Endothelial cell (in vitro differentiated cells): ENCODE measurements at regions not wholly inside any gene's neighbourhood (a gene's known extent, or its start where the extent isn't known, plus 50 kb on each side); places are given as distances from the start of the nearest gene placed in this dataset.
"Not testable (repeated sequence)": the region's sequence is repeated elsewhere in the genome, so short reads cannot be mapped to it uniquely, and the experiment has no call there.

Experiments
- DNase-seq: peaks from one replicate; pipeline ENCODE4 v3.0.0; 2021; ENCODE audit warnings: low spot score
- H3K27ac Mint-ChIP-seq: one replicate; pipeline ENCODE4 v1.8.0; 2021; ENCODE audit warnings: mixed read lengths, inconsistent platforms; ENCODE audit not compliant: unreplicated experiment
- H3K27me3 Mint-ChIP-seq: one replicate; pipeline ENCODE4 v1.8.0; 2021; ENCODE audit warnings: mild to moderate bottlenecking, moderate library complexity, mixed read lengths, inconsistent platforms; ENCODE audit not compliant: unreplicated experiment
- H3K36me3 Mint-ChIP-seq: one replicate; pipeline ENCODE4 v1.8.0; 2021; ENCODE audit warnings: mild to moderate bottlenecking, low read depth, mixed read lengths, inconsistent platforms; ENCODE audit not compliant: unreplicated experiment
- H3K4me1 Mint-ChIP-seq: one replicate; pipeline ENCODE4 v1.8.0; 2021; ENCODE audit warnings: mild to moderate bottlenecking, mixed read lengths, inconsistent platforms; ENCODE audit not compliant: unreplicated experiment
- H3K4me3 Mint-ChIP-seq: one replicate; pipeline ENCODE4 v1.8.0; 2021; ENCODE audit warnings: mild to moderate bottlenecking, mixed read lengths, inconsistent platforms; ENCODE audit not compliant: unreplicated experiment
- H3K9me3 Mint-ChIP-seq: one replicate; pipeline ENCODE4 v1.8.0; 2021; ENCODE audit warnings: mixed read lengths, inconsistent platforms; ENCODE audit not compliant: unreplicated experiment
- CTCF ChIP-seq: fragments of 200-600 bp; sonication (generic); IDR thresholded peaks from one replicate; pipeline ENCODE4 v1.5.0; 2021; ENCODE audit warnings: antibody characterized with exemption; ENCODE audit not compliant: unreplicated experiment

DNA sequence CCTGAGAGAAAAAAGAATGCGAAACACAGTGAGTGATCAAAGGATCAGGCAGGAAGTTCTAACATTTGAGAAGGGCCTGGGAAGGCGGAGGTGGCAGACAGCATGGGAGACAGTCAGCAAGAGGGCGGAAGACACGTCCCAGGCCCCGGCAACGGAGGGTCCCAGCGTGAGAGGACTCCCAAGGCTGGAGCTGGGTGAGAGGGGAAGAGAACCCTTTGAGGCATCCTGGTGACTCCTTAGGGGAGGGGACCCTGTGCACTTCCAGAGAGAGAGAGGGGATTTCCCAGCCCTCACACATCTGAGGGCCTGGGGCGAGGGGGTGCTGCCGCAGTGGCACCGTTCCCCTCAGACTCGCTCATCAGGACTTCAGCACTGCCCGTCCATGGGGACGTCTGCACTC, 133.4 kb downstream of the RTP5 start:
- no peaks in the 10 kb centered on the region for H3K4me1 Mint-ChIP-seq
- H3K9me3 Mint-ChIP-seq: no peaks in the 10 kb centered on the region
- H3K27ac Mint-ChIP-seq: no peak overlapping the region
- no peaks in the 10 kb centered on the region for H3K36me3 Mint-ChIP-seq
- no peak for TF ChIP-seq CTCF
- H3K27me3 Mint-ChIP-seq: peaks cover 5% of the 10 kb centered on the region
- peak overlapping the region; percentile 34 for H3K4me3 Mint-ChIP-seq
- DNase-seq: no peak

GRCh38 chr2:242004223-242004901, 134.8 kb downstream of the RTP5 start:
- Mint-ChIP-seq H3K27me3 (peaks cover 5% of the 10 kb centered on the region), H3K4me1 (no peaks in the 10 kb centered on the region), H3K36me3 (no peaks in the 10 kb centered on the region), H3K4me3 (no peak overlapping the region), H3K27ac (no peak overlapping the region), H3K9me3 (no peaks in the 10 kb centered on the region)
- no peak for TF ChIP-seq CTCF
- DNase-seq: no peak

- TF ChIP-seq CTCF: no peak
- Mint-ChIP-seq H3K9me3 (no peaks in the 10 kb centered on the region), H3K27ac (no peak overlapping the region), H3K36me3 (no peaks in the 10 kb centered on the region), H3K4me3 (no peak overlapping the region), H3K4me1 (no peaks in the 10 kb centered on the region), H3K27me3 (peaks cover 5% of the 10 kb centered on the region)
- DNase-seq: no peak
These were observed 135.3 kb downstream of the RTP5 start for GRCh38 chr2:242004902-242005230.

DNA sequence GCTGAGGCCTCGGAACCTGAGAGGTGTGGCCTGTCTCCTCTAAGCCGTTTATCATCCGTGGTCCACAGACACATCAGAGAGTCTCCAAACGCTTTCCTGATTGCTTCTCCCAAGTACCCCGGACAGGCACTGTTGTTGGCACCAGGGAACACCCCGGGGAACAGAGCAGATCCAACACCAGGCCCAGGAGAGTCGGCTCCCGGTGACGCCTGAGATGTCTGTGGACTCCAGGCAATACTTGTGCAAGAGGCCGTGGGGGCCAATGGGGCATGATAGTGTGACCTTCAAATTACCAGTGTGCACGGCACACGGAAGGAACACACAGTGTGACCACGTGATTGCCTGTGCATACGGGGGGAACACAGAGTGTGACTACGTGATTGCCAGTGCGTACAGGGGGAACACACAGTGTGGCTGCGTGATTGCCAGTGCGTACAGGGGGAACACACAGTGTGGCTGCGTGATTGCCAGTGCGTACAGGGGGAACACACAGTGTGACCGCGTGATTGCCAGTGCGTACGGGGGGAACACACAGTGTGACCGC, 136.6 kb downstream of the RTP5 start:
- not testable (repeated sequence) for H3K27ac Mint-ChIP-seq, H3K4me1 Mint-ChIP-seq, H3K4me3 Mint-ChIP-seq, H3K27me3 Mint-ChIP-seq, H3K9me3 Mint-ChIP-seq, H3K36me3 Mint-ChIP-seq, DNase-seq

DNA sequence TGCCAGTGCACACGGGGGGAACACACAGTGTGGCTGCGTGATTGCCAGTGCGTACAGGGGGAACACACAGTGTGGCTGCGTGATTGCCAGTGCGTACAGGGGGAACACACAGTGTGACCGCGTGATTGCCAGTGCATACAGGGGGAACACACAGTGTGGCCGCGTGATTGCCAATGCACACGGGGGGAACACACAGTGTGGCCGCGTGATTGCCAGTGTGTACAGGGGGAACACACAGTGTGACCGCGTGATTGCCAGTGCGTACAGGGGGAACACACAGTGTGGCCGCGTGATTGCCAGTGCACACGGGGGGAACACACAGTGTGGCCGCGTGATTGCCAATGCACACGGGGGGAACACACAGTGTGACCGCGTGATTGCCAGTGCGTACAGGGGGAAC, 139.4 kb downstream of the RTP5 start:
- not testable (repeated sequence) for H3K27ac Mint-ChIP-seq, H3K36me3 Mint-ChIP-seq, H3K4me1 Mint-ChIP-seq, H3K4me3 Mint-ChIP-seq, H3K27me3 Mint-ChIP-seq, DNase-seq, H3K9me3 Mint-ChIP-seq

GRCh38 chr2:242009846-242010245, 140.3 kb downstream of the RTP5 start:
- H3K27ac Mint-ChIP-seq, H3K27me3 Mint-ChIP-seq, H3K4me3 Mint-ChIP-seq, H3K9me3 Mint-ChIP-seq, H3K36me3 Mint-ChIP-seq, DNase-seq, H3K4me1 Mint-ChIP-seq: not testable (repeated sequence)

DNA sequence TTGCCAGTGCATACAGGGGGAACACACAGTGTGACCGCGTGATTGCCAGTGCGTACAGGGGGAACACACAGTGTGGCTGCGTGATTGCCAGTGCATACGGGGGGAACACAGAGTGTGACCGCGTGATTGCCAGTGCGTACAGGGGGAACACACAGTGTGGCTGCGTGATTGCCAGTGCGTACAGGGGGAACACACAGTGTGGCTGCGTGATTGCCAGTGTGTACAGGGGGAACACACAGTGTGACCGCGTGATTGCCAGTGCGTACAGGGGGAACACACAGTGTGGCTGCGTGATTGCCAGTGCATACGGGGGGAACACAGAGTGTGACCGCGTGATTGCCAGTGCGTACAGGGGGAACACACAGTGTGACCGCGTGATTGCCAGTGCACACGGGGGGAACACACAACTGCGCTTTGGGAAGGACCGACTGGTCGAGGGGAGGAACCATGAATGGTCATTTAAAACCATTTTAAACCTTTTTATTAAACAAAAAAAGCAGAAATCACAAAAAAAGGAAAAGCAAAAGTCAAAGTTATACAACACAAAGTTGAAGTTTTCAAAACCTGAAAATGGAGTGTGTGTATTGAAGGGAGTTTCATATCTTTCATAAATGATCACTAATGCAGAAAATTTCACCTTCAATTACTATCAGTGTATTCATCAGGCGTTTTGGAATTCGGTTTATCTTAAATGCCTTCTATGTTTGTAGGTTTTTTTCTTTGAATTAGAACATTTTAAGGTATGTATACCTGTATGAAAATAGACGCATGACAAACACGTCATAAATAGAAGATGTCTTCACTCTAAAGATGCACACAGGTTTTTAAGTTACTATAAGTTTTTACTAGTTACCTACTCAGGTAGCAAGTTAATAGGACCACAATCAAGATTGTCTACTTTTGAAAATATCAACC, 141.0 kb downstream of the RTP5 start:
- H3K4me1 Mint-ChIP-seq, DNase-seq, H3K9me3 Mint-ChIP-seq, H3K36me3 Mint-ChIP-seq, H3K27me3 Mint-ChIP-seq, H3K4me3 Mint-ChIP-seq, H3K27ac Mint-ChIP-seq: not testable (repeated sequence)
